HG03354 (cell line): ENCODE measurements at regions not wholly inside any gene's neighbourhood (a gene's known extent, or its start where the extent isn't known, plus 50 kb on each side); places are given as distances from the start of the nearest gene placed in this dataset.
"Not testable (repeated sequence)": the region's sequence is repeated elsewhere in the genome, so short reads cannot be mapped to it uniquely, and the experiment has no call there.

Experiments
- ATAC-seq: cut with Tn5 transposase; IDR thresholded peaks from one replicate; pipeline ENCODE4 v1.9.1; 2021; ENCODE audit warnings: mild to moderate bottlenecking; ENCODE audit not compliant: unreplicated experiment, poor library complexity, severe bottlenecking

DNA sequence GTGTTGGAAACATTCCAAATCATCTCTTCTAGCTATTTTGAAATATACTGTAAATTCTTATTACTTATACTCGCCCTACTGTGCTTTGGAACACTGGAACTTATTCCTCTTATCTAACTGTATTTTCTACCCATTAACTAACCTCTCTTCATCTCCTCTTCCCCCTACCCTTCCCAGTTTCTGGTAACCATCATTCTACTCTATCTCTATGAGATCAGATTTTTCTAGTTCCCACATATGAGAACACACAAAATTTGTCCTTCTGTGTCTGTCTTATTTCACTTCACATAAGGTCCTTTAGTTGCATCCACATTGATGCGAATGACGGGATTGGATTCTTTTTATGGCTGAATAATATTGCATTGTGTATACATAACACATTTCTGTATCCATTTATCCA is 1003.8 kb upstream of the INTU start:
- no peak for ATAC-seq

DNA sequence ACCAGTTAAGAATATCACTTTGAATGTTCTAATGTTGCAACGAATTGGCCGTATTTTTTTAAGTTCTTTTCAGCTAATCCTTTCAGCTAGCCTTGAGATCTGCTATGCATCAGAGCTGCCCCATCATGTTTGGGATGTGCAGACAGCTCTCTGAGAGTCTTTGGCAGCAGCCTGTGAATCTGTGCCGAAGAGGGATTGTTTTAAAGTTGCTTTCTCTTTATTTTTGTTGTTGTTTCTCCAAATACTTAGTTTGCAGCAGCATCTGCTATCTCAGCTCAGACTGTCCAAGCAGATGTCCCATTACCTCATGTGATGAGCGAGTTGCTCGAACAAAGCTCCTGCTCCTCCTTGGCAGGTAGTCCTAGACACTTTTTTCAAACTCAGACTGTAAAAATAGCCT is 1002.5 kb upstream of the INTU start:
- ATAC-seq: no peak

DNA sequence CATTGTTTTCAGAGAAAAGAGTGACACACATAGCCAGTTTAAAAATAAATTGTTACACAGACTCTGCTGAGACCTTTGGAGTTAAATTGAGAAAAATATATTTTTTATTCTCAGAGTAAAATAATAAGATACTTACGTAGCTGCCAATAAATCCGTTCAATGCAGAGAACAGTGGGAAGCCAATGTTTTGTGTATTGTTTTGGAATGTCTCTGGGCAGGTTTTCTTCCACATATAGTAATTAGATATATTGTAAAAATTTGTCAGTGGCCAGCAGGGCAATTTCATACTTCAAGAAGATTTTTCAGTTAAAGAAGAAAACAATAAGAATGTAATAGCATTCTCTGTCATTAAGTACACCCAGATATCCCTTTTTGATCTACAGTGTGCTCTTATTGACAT is 999.5 kb upstream of the INTU start:
- no peak for ATAC-seq

- ATAC-seq: no peak
These were observed 995.1 kb upstream of the INTU start for GRCh38 chr4:126637706-126638105.

GRCh38 chr4:126647320-126647719 is 985.4 kb upstream of the INTU start:
- ATAC-seq: no peak

DNA sequence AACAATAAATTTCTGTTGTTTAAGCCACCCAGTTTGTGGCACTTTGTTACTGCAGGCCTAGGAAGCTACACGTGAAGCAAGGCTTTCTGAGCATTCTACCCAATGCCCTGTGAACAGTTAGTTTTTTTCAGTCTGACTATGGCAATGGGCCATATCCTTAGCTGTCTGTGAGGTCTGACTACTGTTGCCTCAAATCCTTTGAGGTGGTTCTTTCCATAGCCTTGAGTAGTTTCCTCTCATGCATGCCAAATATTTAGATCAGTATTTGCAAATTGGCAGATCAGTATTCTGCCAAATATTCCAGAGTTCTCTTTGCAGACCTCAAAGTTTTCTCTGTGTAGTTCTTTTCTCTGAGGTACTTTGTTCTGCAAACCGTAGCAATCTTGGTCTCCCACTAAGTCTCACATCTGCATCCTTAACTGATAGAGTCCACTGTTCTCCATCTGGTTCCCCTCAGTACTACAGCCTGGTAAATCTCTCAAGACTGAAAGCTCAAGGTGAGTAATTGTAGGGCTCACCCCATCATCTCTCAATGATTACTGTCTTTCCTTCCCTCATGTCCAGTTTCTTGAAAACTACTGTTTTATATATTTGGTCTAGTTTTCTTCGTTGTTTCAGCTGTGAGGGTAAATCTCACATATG is 984.9 kb upstream of the INTU start:
- ATAC-seq: no peak

- ATAC-seq: no peak
These were observed 974.3 kb upstream of the INTU start for GRCh38 chr4:126658411-126658810.

DNA sequence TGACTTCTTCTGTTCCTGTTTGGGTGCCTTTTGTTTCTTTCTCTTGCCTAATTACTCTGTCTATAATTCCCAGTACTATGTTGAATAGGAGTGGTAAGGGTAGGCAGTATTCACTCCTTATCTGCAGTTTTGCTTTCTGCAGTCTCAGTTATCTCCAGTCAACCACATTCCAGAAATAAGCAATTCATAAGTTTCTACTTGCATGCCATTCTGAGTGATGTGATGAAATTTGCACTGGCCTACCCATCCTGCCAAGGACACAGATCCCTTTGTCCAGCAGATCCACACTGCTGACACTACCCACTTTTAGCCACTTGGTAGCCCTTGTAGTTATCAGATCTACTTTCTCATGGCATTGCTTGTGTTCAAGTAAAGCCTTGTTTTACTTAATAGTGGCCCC is 971.6 kb upstream of the INTU start:
- ATAC-seq: no peak

DNA sequence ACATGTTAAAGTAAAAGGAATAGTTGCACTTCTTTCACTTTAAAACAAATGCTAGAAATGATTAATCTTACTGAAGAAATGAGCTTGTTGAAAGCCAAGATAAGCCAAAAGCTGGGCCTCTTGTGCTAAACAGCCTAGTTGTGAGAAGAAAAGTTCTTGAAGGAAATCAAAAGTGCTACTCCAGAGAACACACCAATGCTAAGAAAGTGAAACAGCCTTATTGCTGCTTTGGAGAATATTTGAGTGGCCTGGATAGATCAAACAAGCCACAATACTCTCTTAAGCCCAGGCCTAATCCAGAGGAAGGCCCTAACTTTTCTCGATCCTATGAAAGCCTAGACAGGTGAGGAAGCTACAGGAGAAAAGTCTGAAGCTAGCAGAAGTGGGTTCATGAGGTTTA is 967.9 kb upstream of the INTU start:
- ATAC-seq: no peak

GRCh38 chr4:126670038-126670437 is 962.7 kb upstream of the INTU start:
- not testable (repeated sequence) for ATAC-seq

DNA sequence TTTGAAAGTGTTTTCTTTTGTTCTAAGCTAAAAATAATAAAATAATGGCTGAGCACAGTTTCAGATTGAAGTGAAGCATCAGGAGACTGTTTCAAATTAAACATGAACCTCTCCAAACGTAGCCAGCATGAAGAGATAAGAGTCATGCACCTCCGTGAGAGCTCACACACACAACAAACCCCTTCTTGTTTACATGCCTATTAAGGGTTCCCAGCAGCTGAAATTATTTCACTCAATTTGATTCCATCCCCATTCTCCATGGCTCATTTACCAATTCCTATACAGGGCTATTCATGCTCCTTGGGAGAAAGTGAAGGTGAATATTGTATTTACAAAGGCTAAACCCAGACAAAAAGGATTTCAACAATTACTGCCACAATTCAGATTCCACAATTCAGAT is 954.1 kb upstream of the INTU start:
- ATAC-seq: no peak

DNA sequence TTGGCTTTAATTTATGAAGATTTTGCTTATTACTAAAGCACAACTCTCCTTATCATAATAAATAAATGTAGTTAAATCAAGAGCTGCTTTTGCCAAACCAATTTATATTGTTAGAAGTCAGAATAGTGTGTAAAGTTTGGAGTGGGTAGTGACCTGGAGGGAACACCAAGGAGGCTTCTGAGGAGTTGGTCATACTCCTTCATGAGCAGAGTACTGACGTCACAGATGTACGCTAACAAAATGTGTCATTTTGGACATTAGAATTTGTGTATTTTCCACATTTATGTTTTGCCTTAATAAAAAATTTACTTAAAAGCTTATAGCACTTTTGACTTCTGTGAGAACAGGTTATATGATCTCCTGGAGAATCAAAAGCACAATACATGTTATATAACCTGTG is 953.5 kb upstream of the INTU start:
- ATAC-seq: no peak

GRCh38 chr4:126682250-126682649 is 950.5 kb upstream of the INTU start:
- no peak for ATAC-seq

- ATAC-seq: no peak
These were observed 946.3 kb upstream of the INTU start for GRCh38 chr4:126686491-126686890.

DNA sequence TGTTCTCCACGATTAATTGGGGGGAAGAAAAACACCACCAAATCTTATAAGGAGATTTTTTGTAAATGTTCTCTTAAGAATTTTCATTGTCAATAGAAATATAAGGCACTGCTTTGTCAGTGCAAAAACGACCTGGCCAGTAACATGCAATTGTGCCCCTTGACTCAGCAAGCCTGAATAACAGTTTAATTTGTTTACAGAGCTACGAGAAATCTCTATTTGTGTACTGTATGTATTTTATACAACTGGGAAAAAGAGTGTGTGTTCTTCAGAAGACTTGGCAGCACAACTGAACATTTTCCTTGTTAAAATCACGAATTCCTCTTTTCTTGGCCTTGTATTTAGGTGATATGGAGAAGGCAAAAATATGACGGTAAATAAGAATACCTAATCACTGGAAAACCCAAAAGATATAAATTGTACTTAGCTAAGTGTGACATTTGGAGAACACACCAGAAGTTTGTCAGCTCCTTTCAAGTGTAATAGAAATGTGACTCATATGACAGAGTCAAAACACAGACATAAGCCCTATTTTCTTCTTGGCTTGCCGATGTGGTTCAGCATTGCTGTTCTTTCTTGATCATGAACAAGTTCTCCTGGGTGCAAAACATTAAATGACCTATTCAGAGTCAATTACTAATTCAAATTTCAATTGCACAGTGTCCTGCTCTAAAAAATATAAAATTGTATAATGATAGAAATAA is 945.0 kb upstream of the INTU start:
- ATAC-seq: no peak

DNA sequence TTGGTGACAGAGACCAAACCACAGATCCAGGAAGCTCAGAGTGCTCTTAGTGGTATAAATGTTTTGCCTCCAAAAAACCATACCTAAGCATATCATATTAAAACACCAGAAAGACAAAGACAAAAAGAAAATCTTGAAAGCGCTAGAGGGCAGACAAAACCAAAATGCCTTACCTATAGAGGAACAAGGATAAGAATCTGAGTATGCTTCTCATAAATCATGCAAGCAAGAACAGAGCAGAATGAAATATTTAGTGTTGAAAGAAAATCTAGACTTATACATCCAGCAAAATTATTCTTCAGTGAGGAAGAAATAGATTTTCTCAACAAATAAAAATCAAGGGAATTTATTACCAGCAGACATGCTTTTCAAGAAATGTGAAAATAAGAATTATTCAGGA is 941.0 kb upstream of the INTU start:
- ATAC-seq: no peak

DNA sequence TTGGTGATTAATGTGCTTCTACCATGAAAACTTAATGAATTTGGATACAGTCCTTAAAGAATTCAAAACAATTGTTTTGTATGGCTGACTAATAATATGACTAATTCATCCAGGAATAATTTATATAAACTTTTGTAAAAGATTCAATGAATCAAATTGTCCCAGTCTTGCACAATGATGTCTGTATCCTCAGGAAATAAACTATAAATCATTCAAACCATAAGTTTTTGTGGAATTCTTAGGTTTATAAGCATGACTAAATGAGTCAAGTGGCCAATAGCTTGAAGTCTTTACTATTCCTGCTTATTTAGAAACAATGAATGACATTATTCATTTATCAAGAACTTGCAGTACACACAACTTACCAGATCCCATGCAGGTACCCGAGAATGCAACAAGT is 935.0 kb upstream of the INTU start:
- ATAC-seq: no peak

- ATAC-seq: no peak
These were observed 934.5 kb upstream of the INTU start for GRCh38 chr4:126698224-126698623.

- no peak for ATAC-seq
These were observed 931.0 kb upstream of the INTU start for GRCh38 chr4:126701756-126702155.

GRCh38 chr4:126702747-126703146 is 930.0 kb upstream of the INTU start:
- ATAC-seq: no peak

GRCh38 chr4:126705266-126705665 is 927.5 kb upstream of the INTU start:
- ATAC-seq: no peak

DNA sequence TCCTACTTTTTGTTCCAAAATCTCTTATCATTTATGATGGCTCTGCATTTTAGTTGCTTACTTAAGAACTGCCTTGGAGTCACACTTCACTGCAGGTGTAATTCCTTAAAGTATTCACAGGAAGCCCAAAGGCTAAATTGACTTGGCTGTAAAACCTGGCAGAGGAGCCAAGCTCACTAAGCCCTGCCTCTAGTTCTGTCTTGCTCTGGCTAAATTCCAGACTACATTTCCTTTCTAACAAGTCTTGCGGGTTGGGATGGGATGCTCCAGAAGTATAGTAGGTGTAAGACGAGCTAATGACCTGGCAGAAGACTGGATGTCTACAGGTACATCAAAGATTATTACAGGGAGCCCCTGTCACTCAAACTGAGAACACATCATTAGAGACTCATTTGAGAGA is 924.0 kb upstream of the INTU start:
- ATAC-seq: no peak
